Astrocyte of the cerebellum (primary cell): ENCODE measurements at regions not wholly inside any gene's neighbourhood (a gene's known extent, or its start where the extent isn't known, plus 50 kb on each side); places are given as distances from the start of the nearest gene placed in this dataset.

ENCODE experiments used
- DNase-seq: peaks from one replicate; pipeline ENCODE4 v3.0.0-alpha.2; 2011; ENCODE audit warnings: low read depth
- H3K4me3 ChIP-seq: 2 replicates; pipeline ENCODE4 v1.5.1; 2011; ENCODE audit warnings: mild to moderate bottlenecking, low read depth, low read length, moderate library complexity
- in situ Hi-C: cut with HindIII; loops from 2 replicates; pipeline ENCODE4 v1.10.0; 2017; ENCODE audit warnings: low sequenced_read_pairs
- TF ChIP-seq, protein P1 (sequence below): IDR thresholded peaks from 2 replicates; pipeline ENCODE4 v1.5.1; 2012; ENCODE audit warnings: low read length, low read depth, moderate library complexity, mild to moderate bottlenecking; ENCODE audit errors: missing control alignments

DNA sequence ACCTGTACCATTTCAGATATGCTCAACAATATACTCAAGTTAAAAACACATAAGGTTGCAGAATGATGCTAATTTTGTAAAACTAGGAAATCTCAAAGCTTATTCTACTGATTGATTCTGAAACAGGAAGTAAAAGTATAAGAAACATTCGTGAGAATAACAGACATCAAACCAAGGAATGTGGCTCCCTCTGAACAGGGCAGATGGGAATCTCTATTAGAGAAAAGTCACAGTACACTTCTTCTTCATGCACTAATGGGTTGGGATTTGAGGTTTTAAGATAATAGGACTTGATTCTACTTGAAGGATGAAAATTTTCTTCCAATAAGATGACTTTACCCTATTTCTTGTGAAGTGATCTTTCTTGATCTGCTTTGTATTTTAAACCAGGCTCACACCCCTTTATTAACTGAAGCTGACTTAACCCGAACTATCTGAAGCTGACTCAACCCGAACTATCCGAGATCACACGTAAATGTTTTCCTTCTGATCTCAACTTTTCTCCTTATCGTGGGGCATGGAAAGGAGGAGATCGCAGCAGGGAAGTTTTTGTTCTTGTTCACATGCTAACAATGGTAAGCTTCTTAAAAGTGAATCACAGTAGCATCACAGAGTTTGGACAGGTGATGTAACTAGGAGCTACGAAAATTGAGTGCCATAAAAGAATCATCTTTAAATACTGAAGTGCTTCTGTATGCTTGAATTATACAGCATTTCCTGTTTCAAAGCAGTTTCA, 363.1 kb upstream of the ZFP42 start:
- in situ Hi-C loops = no loop called here

DNA sequence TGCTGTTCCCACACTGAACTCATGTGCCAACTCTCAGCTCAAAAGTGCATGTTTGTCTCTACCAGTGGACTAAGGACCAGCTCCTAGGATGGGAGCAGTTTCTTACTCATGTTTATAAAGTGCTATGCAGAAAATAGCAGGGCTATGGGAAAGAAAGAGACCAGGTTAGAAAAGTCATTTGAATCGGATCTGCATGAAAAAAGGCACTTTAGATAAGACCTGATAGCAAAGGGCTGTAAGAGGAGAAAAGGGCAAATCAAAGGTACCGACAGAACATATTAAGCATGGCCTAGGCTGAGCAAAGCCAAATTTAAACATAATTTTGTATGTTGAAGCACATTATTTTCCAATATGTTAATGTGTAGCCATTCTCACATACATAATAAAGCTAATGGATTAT, 362.3 kb upstream of the ZFP42 start:
- in situ Hi-C loops = no loop called here
- no peak overlapping the region for H3K4me3 ChIP-seq
- TF ChIP-seq, protein P1, sequence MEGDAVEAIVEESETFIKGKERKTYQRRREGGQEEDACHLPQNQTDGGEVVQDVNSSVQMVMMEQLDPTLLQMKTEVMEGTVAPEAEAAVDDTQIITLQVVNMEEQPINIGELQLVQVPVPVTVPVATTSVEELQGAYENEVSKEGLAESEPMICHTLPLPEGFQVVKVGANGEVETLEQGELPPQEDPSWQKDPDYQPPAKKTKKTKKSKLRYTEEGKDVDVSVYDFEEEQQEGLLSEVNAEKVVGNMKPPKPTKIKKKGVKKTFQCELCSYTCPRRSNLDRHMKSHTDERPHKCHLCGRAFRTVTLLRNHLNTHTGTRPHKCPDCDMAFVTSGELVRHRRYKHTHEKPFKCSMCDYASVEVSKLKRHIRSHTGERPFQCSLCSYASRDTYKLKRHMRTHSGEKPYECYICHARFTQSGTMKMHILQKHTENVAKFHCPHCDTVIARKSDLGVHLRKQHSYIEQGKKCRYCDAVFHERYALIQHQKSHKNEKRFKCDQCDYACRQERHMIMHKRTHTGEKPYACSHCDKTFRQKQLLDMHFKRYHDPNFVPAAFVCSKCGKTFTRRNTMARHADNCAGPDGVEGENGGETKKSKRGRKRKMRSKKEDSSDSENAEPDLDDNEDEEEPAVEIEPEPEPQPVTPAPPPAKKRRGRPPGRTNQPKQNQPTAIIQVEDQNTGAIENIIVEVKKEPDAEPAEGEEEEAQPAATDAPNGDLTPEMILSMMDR = no peak
- no peak for DNase-seq

More for the DNA sequence above, 363.1 kb upstream of the ZFP42 start:
- TF ChIP-seq, protein P1 = no peak
- no peak for DNase-seq
- H3K4me3 ChIP-seq = no peak overlapping the region

DNA sequence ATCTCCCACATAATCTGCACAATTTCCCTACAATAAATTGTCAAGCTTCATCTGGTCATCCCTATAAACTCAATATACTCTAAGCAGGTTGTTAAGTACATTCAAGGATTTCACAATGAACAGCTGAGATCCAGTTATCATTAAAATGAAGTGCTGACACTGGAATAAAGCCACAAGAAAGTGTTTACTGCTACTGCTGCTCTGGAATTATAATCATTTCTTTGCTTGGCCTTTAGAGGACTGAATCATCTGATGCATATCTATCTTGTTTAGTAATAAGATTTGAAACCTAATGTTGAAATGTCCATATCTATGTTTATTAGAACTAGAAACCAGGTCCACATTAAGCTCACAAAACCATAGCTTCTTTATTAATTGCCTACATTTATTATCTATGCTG, 338.6 kb upstream of the ZFP42 start:
- in situ Hi-C loops = no loop called here

DNA sequence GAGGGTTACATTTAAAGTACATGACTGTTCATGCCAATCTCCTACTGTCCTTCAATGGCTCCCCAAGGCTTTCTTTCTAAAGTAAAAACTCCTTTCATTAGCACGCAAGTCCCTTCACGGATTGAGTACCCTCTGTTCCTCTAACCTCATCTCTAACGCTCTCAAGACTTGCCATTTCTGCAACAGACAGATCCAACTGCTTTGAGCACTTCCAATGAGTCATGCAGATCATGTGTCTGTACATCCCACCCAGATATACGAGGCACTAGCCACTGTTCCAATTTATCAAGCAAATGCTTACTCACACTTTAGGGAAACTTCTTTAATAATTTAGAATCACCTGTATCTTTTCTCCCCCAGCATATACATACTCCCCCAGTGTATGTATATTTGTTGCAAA, 332.5 kb upstream of the ZFP42 start:
- in situ Hi-C loops = no loop called here
- H3K4me3 ChIP-seq = no peak overlapping the region
- TF ChIP-seq, protein P1 = no peak
- no peak for DNase-seq

More for the DNA sequence above, 338.6 kb upstream of the ZFP42 start:
- no peak for DNase-seq
- TF ChIP-seq, protein P1 = no peak
- no peak overlapping the region for H3K4me3 ChIP-seq

DNA sequence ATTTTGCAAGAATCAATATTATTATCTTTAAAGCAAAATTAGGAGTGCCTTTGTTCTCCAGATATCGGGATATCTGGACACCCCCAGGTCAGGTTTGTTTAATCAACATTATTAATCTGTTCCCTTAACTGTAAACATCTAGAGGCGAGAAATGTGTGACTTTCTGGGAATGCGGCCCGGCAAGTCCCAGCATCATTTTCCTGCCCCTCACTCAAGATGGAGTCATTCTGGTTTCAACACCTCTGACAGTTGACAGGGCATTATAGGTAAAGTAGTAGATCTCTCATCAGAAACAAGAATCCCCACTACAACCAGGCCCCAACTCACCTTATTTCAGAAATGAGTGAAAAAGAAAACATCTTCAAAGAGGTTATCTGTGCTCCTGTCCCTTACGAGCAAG, 331.6 kb upstream of the ZFP42 start:
- TF ChIP-seq, protein P1 = no peak
- no peak for DNase-seq

DNA sequence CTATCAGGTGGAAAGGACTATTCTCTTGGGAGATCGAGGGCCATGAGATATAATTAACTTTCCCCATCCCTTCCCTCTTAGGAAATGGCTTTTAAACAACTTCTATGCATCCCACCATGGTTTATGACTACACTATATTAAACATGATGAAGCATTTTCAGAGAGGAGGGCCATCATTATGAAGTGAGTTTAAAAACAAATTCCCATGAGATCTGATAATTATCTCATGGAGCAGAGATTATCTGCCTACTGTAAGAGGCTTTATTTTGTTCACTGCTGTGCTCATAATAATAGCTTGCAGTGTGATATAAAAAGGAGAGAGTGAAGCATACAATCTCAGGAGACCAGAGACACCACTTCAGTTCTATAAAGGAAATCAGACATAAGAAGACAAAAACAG, 330.5 kb upstream of the ZFP42 start:
- no peak for DNase-seq
- TF ChIP-seq, protein P1 = no peak
- H3K4me3 ChIP-seq = no peak overlapping the region
- in situ Hi-C loops = no loop called here

More for the DNA sequence above, 331.6 kb upstream of the ZFP42 start:
- in situ Hi-C loops = no loop called here
- H3K4me3 ChIP-seq = no peak overlapping the region

DNA sequence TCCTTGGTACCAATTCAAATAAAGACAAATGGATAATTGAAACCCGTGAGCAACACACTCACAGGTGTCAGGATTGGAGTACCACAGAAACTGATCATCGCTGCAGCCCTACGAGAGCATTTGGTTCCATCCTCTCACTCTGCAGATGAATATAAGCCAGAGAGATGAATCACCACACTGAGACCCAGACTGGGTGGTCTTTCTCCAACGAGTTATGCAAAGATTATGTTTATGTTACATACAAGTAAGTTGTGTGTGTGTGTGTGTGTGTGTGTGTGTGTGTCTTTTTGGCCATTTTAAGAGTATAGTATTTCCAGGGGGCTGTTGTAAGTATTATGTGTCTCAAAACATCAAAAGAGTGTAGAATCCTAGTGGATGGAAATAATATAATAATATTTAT, 329.5 kb upstream of the ZFP42 start:
- TF ChIP-seq, protein P1 = no peak
- no peak for DNase-seq
- in situ Hi-C loops = no loop called here
- no peak overlapping the region for H3K4me3 ChIP-seq
